ENCODE measurements at regions not wholly inside any gene's neighbourhood (a gene's known extent, or its start where the extent isn't known, plus 50 kb on each side); places are given as distances from the start of the nearest gene placed in this dataset.

- no peak for DNase-seq
Observed at GRCh38 chr3:193879099-193879863, 256.7 kb upstream of the HES1 start.

GRCh38 chr3:193879864-193880242 is 256.1 kb upstream of the HES1 start:
- DNase-seq = no peak

- DNase-seq = no peak
Observed at GRCh38 chr3:193882091-193882490, 253.9 kb upstream of the HES1 start.

- no peak for DNase-seq
Observed at GRCh38 chr3:193883551-193883950, 252.4 kb upstream of the HES1 start.

GRCh38 chr3:193884027-193884426 is 251.9 kb upstream of the HES1 start:
- DNase-seq = no peak

GRCh38 chr3:193884652-193885051 is 251.3 kb upstream of the HES1 start:
- no peak for DNase-seq

GRCh38 chr3:193885832-193886231 is 250.1 kb upstream of the HES1 start:
- DNase-seq = no peak

- DNase-seq = no peak
Observed at GRCh38 chr3:193890016-193890897, 245.7 kb upstream of the HES1 start.

GRCh38 chr3:193894121-193894863 is 241.7 kb upstream of the HES1 start:
- DNase-seq = no peak

GRCh38 chr3:193895409-193895808 is 240.5 kb upstream of the HES1 start:
- DNase-seq = no peak

- no peak for DNase-seq
Observed at GRCh38 chr3:193896419-193896818, 239.5 kb upstream of the HES1 start.

GRCh38 chr3:193897288-193897687 is 238.7 kb upstream of the HES1 start:
- no peak for DNase-seq

- no peak for DNase-seq
Observed at GRCh38 chr3:193897731-193898180, 238.2 kb upstream of the HES1 start.

- DNase-seq = no peak
Observed at GRCh38 chr3:193899001-193899400, 236.9 kb upstream of the HES1 start.

GRCh38 chr3:193901007-193901406 is 234.9 kb upstream of the HES1 start:
- DNase-seq = no peak

GRCh38 chr3:193902607-193903511 is 233.1 kb upstream of the HES1 start:
- no peak for DNase-seq

GRCh38 chr3:193903512-193903817 is 232.5 kb upstream of the HES1 start:
- no peak for DNase-seq

- no peak for DNase-seq
Observed at GRCh38 chr3:193903966-193904365, 232.0 kb upstream of the HES1 start.

GRCh38 chr3:193905541-193906396 is 230.2 kb upstream of the HES1 start:
- no peak for DNase-seq

GRCh38 chr3:193906849-193907410 is 229.0 kb upstream of the HES1 start:
- DNase-seq = no peak

- DNase-seq = no peak
Observed at GRCh38 chr3:193908181-193908744, 227.7 kb upstream of the HES1 start.
